NT2/D1 (cell line): ENCODE measurements at regions not wholly inside any gene's neighbourhood (a gene's known extent, or its start where the extent isn't known, plus 50 kb on each side); places are given as distances from the start of the nearest gene placed in this dataset.

Experiments
- SUZ12 ChIP-seq: IDR thresholded peaks from 2 replicates; pipeline ENCODE4 v1.6.1; 2011; ENCODE audit not compliant: insufficient read length, insufficient read depth; ENCODE audit errors: extremely low read depth
- YY1 ChIP-seq: IDR thresholded peaks from 2 replicates; pipeline ENCODE4 v1.6.1; 2011; ENCODE audit not compliant: insufficient read length, insufficient read depth
- ZNF274 ChIP-seq: IDR thresholded peaks from 2 replicates; pipeline ENCODE4 v1.6.1; 2011; ENCODE audit warnings: mild to moderate bottlenecking, low read depth, low read length

DNA sequence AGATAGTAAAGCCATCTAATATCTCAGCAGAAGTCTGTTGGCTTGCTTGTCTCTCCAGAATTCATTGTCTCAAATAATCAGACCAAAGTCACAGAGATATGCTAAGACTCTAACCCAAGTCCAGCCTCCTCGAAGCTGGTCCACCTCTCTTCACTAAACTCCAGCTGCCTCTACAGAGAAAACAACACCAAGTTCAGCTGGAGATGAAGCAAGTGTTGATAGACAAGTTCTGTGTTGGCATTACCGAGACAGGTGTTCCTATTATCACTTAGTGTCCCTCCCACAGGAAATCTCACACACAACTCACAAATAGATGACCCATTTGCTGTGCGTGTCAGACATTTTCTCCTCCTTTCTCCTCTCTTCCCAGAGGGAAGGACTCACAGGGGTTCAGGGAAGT is 164.4 kb upstream of the ANKFN1 start:
- TF ChIP-seq YY1 (no peak), ZNF274 (no peak), SUZ12 (no peak)
